ENCODE measurements at regions not wholly inside any gene's neighbourhood (a gene's known extent, or its start where the extent isn't known, plus 50 kb on each side); places are given as distances from the start of the nearest gene placed in this dataset.

- no peak overlapping the region for H3K4me3 ChIP-seq (ENCODE audit: low read depth, low read length)
- no peak for DNase-seq (ENCODE audit: low read depth)
- TF ChIP-seq CTCF (IDR thresholded peaks at IDR 0.05; ENCODE audit: insufficient read depth, low read depth, low read length, missing control alignments), result no peak
Measured at GRCh38 chr16:86199871-86200695, 301.1 kb downstream of the IRF8 start.

- H3K4me3 ChIP-seq (ENCODE audit: low read depth, low read length), result no peak overlapping the region
- TF ChIP-seq CTCF (IDR thresholded peaks at IDR 0.05; ENCODE audit: insufficient read depth, low read depth, low read length, missing control alignments), result no peak
- DNase-seq (ENCODE audit: low read depth), result no peak
Measured at GRCh38 chr16:86200722-86201121, 301.8 kb downstream of the IRF8 start.

GRCh38 chr16:86201746-86202145 is 302.8 kb downstream of the IRF8 start:
- no peak overlapping the region for H3K4me3 ChIP-seq (ENCODE audit: low read depth, low read length)
- no peak for DNase-seq (ENCODE audit: low read depth)
- no peak for TF ChIP-seq CTCF (IDR thresholded peaks at IDR 0.05; ENCODE audit: insufficient read depth, low read depth, low read length, missing control alignments)

GRCh38 chr16:86202267-86202666 is 303.3 kb downstream of the IRF8 start:
- no peak for TF ChIP-seq CTCF (IDR thresholded peaks at IDR 0.05; ENCODE audit: insufficient read depth, low read depth, low read length, missing control alignments)
- H3K4me3 ChIP-seq (ENCODE audit: low read depth, low read length), result no peak overlapping the region
- DNase-seq (ENCODE audit: low read depth), result no peak

GRCh38 chr16:86202760-86203426 is 303.9 kb downstream of the IRF8 start:
- H3K4me3 ChIP-seq (ENCODE audit: low read depth, low read length), result no peak overlapping the region
- no peak for DNase-seq (ENCODE audit: low read depth)
- TF ChIP-seq CTCF (IDR thresholded peaks at IDR 0.05; ENCODE audit: insufficient read depth, low read depth, low read length, missing control alignments), result no peak

- no peak for DNase-seq (ENCODE audit: low read depth)
- H3K4me3 ChIP-seq (ENCODE audit: low read depth, low read length), result no peak overlapping the region
- TF ChIP-seq CTCF (IDR thresholded peaks at IDR 0.05; ENCODE audit: insufficient read depth, low read depth, low read length, missing control alignments), result no peak
Measured at GRCh38 chr16:86203557-86204275, 304.8 kb downstream of the IRF8 start.
